KMS-11 (cell line): ENCODE measurements at regions not wholly inside any gene's neighbourhood (a gene's known extent, or its start where the extent isn't known, plus 50 kb on each side); places are given as distances from the start of the nearest gene placed in this dataset.

Experiments
- H2AFZ ChIP-seq: fragments of 200-600 bp; sonication (generic); 2 replicates; pipeline ENCODE4 v1.6.1; 2016; ENCODE audit warnings: antibody characterized with exemption, mixed run types, low read depth
- H3K27ac ChIP-seq: fragments of 200-600 bp; sonication (generic); 2 replicates; pipeline ENCODE4 v1.6.1; 2016; ENCODE audit warnings: mild to moderate bottlenecking, mixed run types
- H3K27me3 ChIP-seq: fragments of 200-600 bp; sonication (generic); 2 replicates; pipeline ENCODE4 v1.6.1; 2017; ENCODE audit warnings: mild to moderate bottlenecking, low read depth, mixed run types, moderate library complexity; ENCODE audit not compliant: insufficient read depth
- H3K36me3 ChIP-seq: fragments of 200-600 bp; sonication (generic); 2 replicates; pipeline ENCODE4 v1.6.1; 2017; ENCODE audit warnings: mild to moderate bottlenecking, mixed run types; ENCODE audit not compliant: insufficient read depth
- H3K4me1 ChIP-seq: fragments of 200-600 bp; sonication (generic); 2 replicates; pipeline ENCODE4 v1.6.1; 2016; ENCODE audit warnings: mild to moderate bottlenecking, low read depth, mixed run types; ENCODE audit not compliant: poor library complexity, severe bottlenecking
- H3K4me2 ChIP-seq: fragments of 200-600 bp; sonication (generic); 2 replicates; pipeline ENCODE4 v1.7.0; 2016; ENCODE audit warnings: mild to moderate bottlenecking, mixed run types
- H3K4me3 ChIP-seq: fragments of 200-600 bp; sonication (generic); IDR thresholded peaks from 2 replicates; pipeline ENCODE4 v1.6.1; 2017; ENCODE audit warnings: low read depth, low read length, mixed read lengths; ENCODE audit not compliant: insufficient read depth
- H3K79me2 ChIP-seq: fragments of 200-600 bp; sonication (generic); 2 replicates; pipeline ENCODE4 v1.6.1; 2016; ENCODE audit warnings: low read depth, mixed run types; ENCODE audit not compliant: insufficient read depth
- H3K9ac ChIP-seq: fragments of 200-600 bp; sonication (generic); 2 replicates; pipeline ENCODE4 v1.6.1; 2016; ENCODE audit warnings: mild to moderate bottlenecking, mixed run types
- H4K20me1 ChIP-seq: fragments of 200-600 bp; sonication (generic); 2 replicates; pipeline ENCODE4 v1.6.1; 2016; ENCODE audit warnings: mild to moderate bottlenecking, mixed run types; ENCODE audit not compliant: insufficient read depth
- TF ChIP-seq, protein P1 (sequence below): fragments of 200-600 bp; sonication (generic); conservative IDR thresholded peaks from 2 replicates; pipeline ENCODE4 v1.6.1; 2017; ENCODE audit warnings: low read depth, mild to moderate bottlenecking, antibody characterized with exemption, low read length, moderate library complexity, mixed read lengths

DNA sequence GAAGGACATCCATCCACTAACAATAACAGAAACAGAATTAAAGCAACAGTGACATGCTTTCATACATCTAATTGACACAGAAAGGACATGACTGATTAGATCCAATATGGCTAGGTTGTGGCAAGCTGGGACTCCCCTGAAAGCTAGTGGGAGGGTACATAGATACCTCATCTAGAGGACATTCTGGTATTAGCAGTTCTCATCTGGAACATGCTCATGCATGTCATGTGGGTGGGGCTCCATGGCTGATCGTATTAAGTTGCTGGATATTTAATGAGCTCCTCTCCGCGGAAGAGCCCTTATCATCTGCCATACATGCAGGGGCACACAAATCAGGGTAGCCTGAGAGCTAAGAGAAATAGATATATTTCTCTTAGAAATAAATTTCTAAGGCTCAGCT lies 358.9 kb downstream of the ICE1 start:
- H2AFZ ChIP-seq, result no peak overlapping the region
- no peaks in the 10 kb centered on the region for H3K79me2 ChIP-seq
- TF ChIP-seq, protein P1, sequence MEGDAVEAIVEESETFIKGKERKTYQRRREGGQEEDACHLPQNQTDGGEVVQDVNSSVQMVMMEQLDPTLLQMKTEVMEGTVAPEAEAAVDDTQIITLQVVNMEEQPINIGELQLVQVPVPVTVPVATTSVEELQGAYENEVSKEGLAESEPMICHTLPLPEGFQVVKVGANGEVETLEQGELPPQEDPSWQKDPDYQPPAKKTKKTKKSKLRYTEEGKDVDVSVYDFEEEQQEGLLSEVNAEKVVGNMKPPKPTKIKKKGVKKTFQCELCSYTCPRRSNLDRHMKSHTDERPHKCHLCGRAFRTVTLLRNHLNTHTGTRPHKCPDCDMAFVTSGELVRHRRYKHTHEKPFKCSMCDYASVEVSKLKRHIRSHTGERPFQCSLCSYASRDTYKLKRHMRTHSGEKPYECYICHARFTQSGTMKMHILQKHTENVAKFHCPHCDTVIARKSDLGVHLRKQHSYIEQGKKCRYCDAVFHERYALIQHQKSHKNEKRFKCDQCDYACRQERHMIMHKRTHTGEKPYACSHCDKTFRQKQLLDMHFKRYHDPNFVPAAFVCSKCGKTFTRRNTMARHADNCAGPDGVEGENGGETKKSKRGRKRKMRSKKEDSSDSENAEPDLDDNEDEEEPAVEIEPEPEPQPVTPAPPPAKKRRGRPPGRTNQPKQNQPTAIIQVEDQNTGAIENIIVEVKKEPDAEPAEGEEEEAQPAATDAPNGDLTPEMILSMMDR, result no peak
- no peaks in the 10 kb centered on the region for H4K20me1 ChIP-seq
- H3K4me1 ChIP-seq, result no peaks in the 10 kb centered on the region
- H3K4me2 ChIP-seq, result no peak overlapping the region
- no peak overlapping the region for H3K4me3 ChIP-seq
- H3K27me3 ChIP-seq, result no peaks in the 10 kb centered on the region
- H3K36me3 ChIP-seq, result no peaks in the 10 kb centered on the region
- no peak overlapping the region for H3K27ac ChIP-seq
- no peak overlapping the region for H3K9ac ChIP-seq

DNA sequence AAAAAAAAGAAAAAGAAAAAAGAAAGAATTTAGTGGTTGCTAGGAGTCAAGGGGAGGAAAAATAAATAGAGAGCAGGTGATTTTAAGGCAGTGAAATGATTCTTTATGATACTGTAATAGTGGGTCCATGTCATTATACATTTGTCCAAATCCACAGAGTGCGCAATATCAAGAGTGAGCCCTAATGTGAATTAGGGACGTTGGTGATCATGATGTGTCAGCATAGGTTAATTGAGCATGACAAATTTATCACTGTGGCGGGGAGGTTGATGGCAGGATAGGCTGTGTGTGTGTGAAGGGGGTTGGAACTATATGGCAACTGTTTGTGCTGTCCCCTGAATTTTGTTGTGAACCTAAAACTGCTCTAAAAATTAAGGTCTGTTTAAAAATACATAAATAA lies 357.8 kb downstream of the ICE1 start:
- Histone ChIP-seq H3K4me1 (no peaks in the 10 kb centered on the region), H3K36me3 (no peaks in the 10 kb centered on the region), H2AFZ (no peak overlapping the region), H3K9ac (no peak overlapping the region), H3K27ac (no peak overlapping the region), H3K4me3 (no peak overlapping the region), H3K4me2 (no peak overlapping the region), H4K20me1 (no peaks in the 10 kb centered on the region), H3K27me3 (no peaks in the 10 kb centered on the region), H3K79me2 (no peaks in the 10 kb centered on the region)
- TF ChIP-seq, protein P1, result no peak

DNA sequence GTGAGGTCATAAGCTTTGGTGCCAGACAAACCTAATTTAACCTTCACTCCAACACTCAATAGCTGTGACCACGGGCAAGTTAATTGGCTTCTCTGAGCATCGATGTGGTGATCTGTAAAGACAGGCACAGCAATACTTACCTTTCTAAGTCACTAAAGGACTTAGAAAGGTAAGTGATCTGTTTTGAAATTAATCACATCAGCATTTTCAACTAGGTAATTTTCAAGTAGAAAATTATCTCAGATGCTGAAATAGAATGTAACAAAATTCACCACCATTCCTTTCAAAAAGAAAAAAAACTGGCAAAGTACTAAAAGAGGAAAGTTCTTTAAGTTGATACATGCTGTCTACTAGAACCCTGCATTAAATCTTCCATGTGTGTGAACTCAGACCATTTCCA lies 354.5 kb downstream of the ICE1 start:
- Histone ChIP-seq H3K36me3 (no peaks in the 10 kb centered on the region), H4K20me1 (no peaks in the 10 kb centered on the region), H3K79me2 (no peaks in the 10 kb centered on the region), H3K9ac (no peak overlapping the region), H3K27me3 (no peaks in the 10 kb centered on the region), H3K4me1 (no peaks in the 10 kb centered on the region), H3K4me3 (no peak overlapping the region), H2AFZ (no peak overlapping the region), H3K4me2 (no peak overlapping the region), H3K27ac (no peak overlapping the region)
- TF ChIP-seq, protein P1, result no peak

DNA sequence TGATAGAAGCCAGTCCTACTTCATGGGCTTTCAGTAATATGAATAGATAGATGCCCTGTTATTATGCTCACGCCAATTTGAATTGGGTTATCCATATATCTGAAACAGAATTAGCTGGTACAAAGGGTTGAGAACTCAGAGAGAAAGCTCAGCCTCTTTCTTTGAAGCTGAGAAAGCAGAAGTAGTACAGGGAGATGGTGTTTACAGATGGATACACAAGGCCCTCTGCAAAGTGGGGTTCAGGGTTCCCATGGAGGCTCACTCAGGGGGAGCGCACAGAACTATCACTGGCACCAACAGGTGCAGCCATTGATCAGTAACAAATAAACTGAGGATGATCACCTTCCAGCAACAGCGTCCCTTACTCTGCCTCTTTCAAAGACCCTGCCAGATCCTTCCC lies 349.7 kb downstream of the ICE1 start:
- H3K36me3 ChIP-seq, result no peaks in the 10 kb centered on the region
- H3K4me2 ChIP-seq, result no peak overlapping the region
- no peaks in the 10 kb centered on the region for H3K27me3 ChIP-seq
- H4K20me1 ChIP-seq, result no peaks in the 10 kb centered on the region
- no peaks in the 10 kb centered on the region for H3K4me1 ChIP-seq
- no peaks in the 10 kb centered on the region for H3K79me2 ChIP-seq
- H3K4me3 ChIP-seq, result no peak overlapping the region
- TF ChIP-seq, protein P1, result no peak
- H3K9ac ChIP-seq, result no peak overlapping the region
- H2AFZ ChIP-seq, result no peak overlapping the region
- H3K27ac ChIP-seq, result no peak overlapping the region

DNA sequence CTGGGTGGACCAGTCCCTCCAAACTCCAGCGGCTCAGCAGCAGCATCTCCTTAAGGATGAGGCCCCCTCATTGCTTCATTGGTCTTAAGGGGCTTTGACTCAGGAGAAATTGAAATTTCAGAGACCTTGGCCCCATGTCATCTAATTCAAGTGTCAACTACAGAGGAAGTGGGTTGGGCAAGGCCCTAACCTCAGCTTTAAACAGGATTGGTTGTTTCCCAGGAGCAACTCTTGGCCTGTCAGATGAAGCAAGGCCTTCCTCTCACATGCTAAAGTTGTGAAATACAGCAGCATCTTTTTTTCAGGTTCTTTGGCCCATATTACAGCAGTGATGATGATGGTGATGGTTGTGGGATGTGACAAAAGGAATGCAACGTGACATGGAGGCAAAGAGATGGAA lies 348.3 kb downstream of the ICE1 start:
- Histone ChIP-seq H3K9ac (no peak overlapping the region), H3K4me2 (no peak overlapping the region), H3K36me3 (no peaks in the 10 kb centered on the region), H4K20me1 (no peaks in the 10 kb centered on the region), H3K27me3 (no peaks in the 10 kb centered on the region), H3K27ac (no peak overlapping the region), H2AFZ (no peak overlapping the region), H3K4me1 (no peaks in the 10 kb centered on the region), H3K4me3 (no peak overlapping the region), H3K79me2 (no peaks in the 10 kb centered on the region)
- TF ChIP-seq, protein P1, result no peak
